Liver (tissue), 8 donors: ENCODE measurements at regions not wholly inside any gene's neighbourhood (a gene's known extent, or its start where the extent isn't known, plus 50 kb on each side); places are given as distances from the start of the nearest gene placed in this dataset.

Experiments used
- DNase-seq: peaks from one replicate; pipeline ENCODE4 v3.0.0-alpha.2; 2017; ENCODE audit warnings: low spot score
- H3K27ac ChIP-seq, 2 donors: one replicate each; pipeline ENCODE4 v1.7.0; 2013; ENCODE audit warnings: inconsistent platforms in 2 of 2, low read length in 2 of 2, control low read depth in 1 of 2, low read depth in 1 of 2, mild to moderate bottlenecking in 1 of 2
- H3K27me3 ChIP-seq, 4 donors: one replicate each; pipeline versions ENCODE4 v1.6.1 to v1.7.0; 2013; ENCODE audit warnings: low read length in 3 of 4, inconsistent platforms in 1 of 4, mild to moderate bottlenecking in 1 of 4, moderate library complexity in 1 of 4; ENCODE audit not compliant: control insufficient read depth in 4 of 4, insufficient read depth in 4 of 4
- H3K36me3 ChIP-seq, 4 donors: one replicate each; pipeline versions ENCODE4 v1.6.1 to v1.7.0; 2013; ENCODE audit warnings: low read length in 3 of 4, mild to moderate bottlenecking in 3 of 4, low read depth in 1 of 4, moderate library complexity in 1 of 4; ENCODE audit not compliant: control insufficient read depth in 4 of 4, insufficient read depth in 3 of 4
- H3K4me1 ChIP-seq, 4 donors: one replicate each; pipeline versions ENCODE4 v1.6.1 to v1.7.0; 2013; ENCODE audit warnings: low read length in 3 of 4, mild to moderate bottlenecking in 3 of 4, moderate library complexity in 1 of 4; ENCODE audit not compliant: control insufficient read depth in 4 of 4, insufficient read depth in 4 of 4
- H3K4me3 ChIP-seq, 3 donors: one replicate each; pipeline versions ENCODE4 v1.6.1 to v1.7.0; 2013; ENCODE audit warnings: low read length in 3 of 3, control low read depth in 1 of 3, low read depth in 1 of 3, mild to moderate bottlenecking in 1 of 3
- H3K9ac ChIP-seq, 2 donors: one replicate each; pipeline ENCODE4 v1.7.0; 2013; ENCODE audit warnings: low read length in 2 of 2, mild to moderate bottlenecking in 2 of 2, moderate library complexity in 2 of 2, control low read depth in 1 of 2, low read depth in 1 of 2
- H3K9me3 ChIP-seq, 4 donors: one replicate each; pipeline versions ENCODE4 v1.6.1 to v1.7.0; 2013; ENCODE audit warnings: low read length in 3 of 4; ENCODE audit not compliant: control insufficient read depth in 4 of 4
- ATF3 ChIP-seq: IDR thresholded peaks from 2 replicates; pipeline ENCODE4 v1.6.1; 2016; ENCODE audit warnings: antibody characterized with exemption
- CTCF ChIP-seq: fragments of 150-350 bp; IDR thresholded peaks from 2 replicates; pipeline ENCODE4 v1.5.1; 2017; ENCODE audit warnings: improper control_type of control experiment, low read depth, low read length; ENCODE audit not compliant: missing input control
- EGR1 ChIP-seq, 2 donors: IDR thresholded peaks; 2 replicates each; pipeline ENCODE4 v1.6.1; 2016 to 2018; ENCODE audit warnings: antibody characterized with exemption in 2 of 2, low read depth in 2 of 2
- FOXA1 ChIP-seq: IDR thresholded peaks from 2 replicates; pipeline ENCODE4 v1.6.1; 2016; ENCODE audit warnings: antibody characterized with exemption
- FOXA2 ChIP-seq: IDR thresholded peaks from 2 replicates; pipeline ENCODE4 v1.6.1; 2016; ENCODE audit warnings: antibody characterized with exemption
- HNF4A ChIP-seq, 2 donors: conservative IDR thresholded peaks; 2 replicates each; pipeline ENCODE4 v1.6.1; 2016; ENCODE audit warnings: antibody characterized with exemption in 2 of 2, mild to moderate bottlenecking in 2 of 2
- HNF4G ChIP-seq: IDR thresholded peaks from 2 replicates; pipeline ENCODE4 v1.6.1; 2016; ENCODE audit warnings: antibody characterized with exemption
- JUND ChIP-seq, 2 donors: IDR thresholded peaks; 2 replicates each; pipeline ENCODE4 v1.6.1; 2016; ENCODE audit warnings: antibody characterized with exemption in 2 of 2
- MAX ChIP-seq: IDR thresholded peaks from 2 replicates; pipeline ENCODE4 v1.6.1; 2016; ENCODE audit warnings: antibody characterized with exemption
- RAD21 ChIP-seq, 2 donors: IDR thresholded peaks; 2 replicates each; pipeline ENCODE4 v1.6.1; 2016; ENCODE audit warnings: antibody characterized with exemption in 2 of 2, mild to moderate bottlenecking in 2 of 2
- REST ChIP-seq: IDR thresholded peaks from 2 replicates; pipeline ENCODE4 v1.6.1; 2016; ENCODE audit warnings: antibody characterized with exemption, mild to moderate bottlenecking
- RXRA ChIP-seq, 2 donors: IDR thresholded peaks; 2 replicates each; pipeline ENCODE4 v1.6.1; 2017 to 2018; ENCODE audit warnings: antibody characterized with exemption in 2 of 2, mild to moderate bottlenecking in 1 of 2
- SP1 ChIP-seq: IDR thresholded peaks from 2 replicates; pipeline ENCODE4 v1.6.1; 2018; ENCODE audit warnings: antibody characterized with exemption, mild to moderate bottlenecking
- TAF1 ChIP-seq: conservative IDR thresholded peaks from 2 replicates; pipeline ENCODE4 v1.6.1; 2016; ENCODE audit warnings: antibody characterized with exemption, mild to moderate bottlenecking
- YY1 ChIP-seq: IDR thresholded peaks from 2 replicates; pipeline ENCODE4 v1.6.1; 2016; ENCODE audit warnings: antibody characterized with exemption, mild to moderate bottlenecking
- ZBTB33 ChIP-seq: IDR thresholded peaks from 2 replicates; pipeline ENCODE4 v1.6.1; 2016; ENCODE audit warnings: antibody characterized with exemption
- WGBS: extraction: QIAGEN DNeasy Blood & Tissue Kit; methylation state at CpG from one replicate; pipeline ENCODE4 v1.1.7; 2013; 5-methylcytosine and 5-hydroxymethylcytosine counted together
- donor health status: healthy.
- donor health status: healthy.
- donor health status: healthy.
- donor health status: healthy.
- donor health status: healthy.

GRCh38 chr21:18716578-18717138 is 313.1 kb upstream of the TMPRSS15 start:
- Histone ChIP-seq H3K36me3 (no peaks in the 10 kb centered on the region), H3K9me3 (peaks cover 0 to 2% (median 0%) of the 10 kb centered on the region in 4 donors), H3K9ac (no peak overlapping the region), H3K27me3 (no peaks in the 10 kb centered on the region), H3K27ac (no peak overlapping the region), H3K4me3 (no peak overlapping the region), H3K4me1 (no peaks in the 10 kb centered on the region)
- 35% methylated on average over 5 of the region's 5 CpGs for WGBS
- no peak for TF ChIP-seq EGR1 (IDR thresholded peaks at IDR 0.05; ENCODE audit: low read depth in 2 of 2)
- TF ChIP-seq RAD21 (IDR thresholded peaks at IDR 0.05) = no peak
- no peak for TF ChIP-seq ATF3
- TF ChIP-seq REST = no peak
- no peak for TF ChIP-seq HNF4G
- TF ChIP-seq JUND (IDR thresholded peaks at IDR 0.05) = no peak
- TF ChIP-seq SP1 = no peak
- no peak for TF ChIP-seq YY1
- no peak for TF ChIP-seq HNF4A (conservative IDR thresholded peaks at IDR 0.05)
- no peak for TF ChIP-seq CTCF
- TF ChIP-seq FOXA2 = no peak
- TF ChIP-seq RXRA (IDR thresholded peaks at IDR 0.05) = no peak
- TF ChIP-seq TAF1 = no peak
- no peak for TF ChIP-seq MAX
- no peak for TF ChIP-seq FOXA1
- TF ChIP-seq ZBTB33 = no peak
- no peak for DNase-seq

- H3K4me3 ChIP-seq = no peak overlapping the region
- H3K36me3 ChIP-seq = no peaks in the 10 kb centered on the region
- no peaks in the 10 kb centered on the region for H3K9me3 ChIP-seq
- H3K4me1 ChIP-seq = no peaks in the 10 kb centered on the region
- H3K27me3 ChIP-seq = no peaks in the 10 kb centered on the region
- no peak overlapping the region for H3K9ac ChIP-seq
- no peak for DNase-seq
- 61% methylated on average over 1 of the region's 1 CpG for WGBS
- no peak overlapping the region for H3K27ac ChIP-seq
- TF ChIP-seq SP1 = no peak
- no peak for TF ChIP-seq ZBTB33
- no peak for TF ChIP-seq FOXA2
- no peak for TF ChIP-seq TAF1
- TF ChIP-seq HNF4G = no peak
- TF ChIP-seq RAD21 (IDR thresholded peaks at IDR 0.05) = no peak
- no peak for TF ChIP-seq HNF4A (conservative IDR thresholded peaks at IDR 0.05)
- TF ChIP-seq REST = no peak
Observed at GRCh38 chr21:18722193-18722592, 318.6 kb upstream of the TMPRSS15 start.
